Myocyte (in vitro differentiated cells): ENCODE measurements at regions not wholly inside any gene's neighbourhood (a gene's known extent, or its start where the extent isn't known, plus 50 kb on each side); places are given as distances from the start of the nearest gene placed in this dataset.

Experiments used
- DNase-seq: peaks from one replicate; pipeline ENCODE4 v3.0.0-alpha.2; 2012; ENCODE audit warnings: low read depth

- DNase-seq, result no peak
Observed at GRCh38 chr2:19748711-19749506, 152.9 kb downstream of the TTC32 start.

- no peak for DNase-seq
Observed at GRCh38 chr2:19748073-19748375, 153.8 kb downstream of the TTC32 start.

GRCh38 chr2:19747310-19748072 lies 154.3 kb downstream of the TTC32 start:
- peak; percentile 52 for DNase-seq

GRCh38 chr2:19746611-19747309 lies 155.0 kb downstream of the TTC32 start:
- peak; percentile 28 for DNase-seq

GRCh38 chr2:19746137-19746600 lies 155.6 kb downstream of the TTC32 start:
- DNase-seq, result peak; percentile 38

- no peak for DNase-seq
Observed at GRCh38 chr2:19745318-19746136, 156.3 kb downstream of the TTC32 start.

- no peak for DNase-seq
Observed at GRCh38 chr2:19744456-19745199, 157.2 kb downstream of the TTC32 start.

- DNase-seq, result no peak
Observed at GRCh38 chr2:19743641-19744040, 158.1 kb downstream of the TTC32 start.

GRCh38 chr2:19742872-19743271 lies 158.9 kb downstream of the TTC32 start:
- DNase-seq, result no peak

- DNase-seq, result no peak
Observed at GRCh38 chr2:19739256-19739655, 162.5 kb downstream of the TTC32 start.

GRCh38 chr2:19738707-19739106 lies 163.1 kb downstream of the TTC32 start:
- peak; percentile 46 for DNase-seq

- peak; percentile 39 for DNase-seq
Observed at GRCh38 chr2:19736191-19736831, 165.5 kb downstream of the TTC32 start.

- DNase-seq, result peak; percentile 80
Observed at GRCh38 chr2:19733951-19734425, 167.8 kb downstream of the TTC32 start.

GRCh38 chr2:19733390-19733789 lies 168.4 kb downstream of the TTC32 start:
- DNase-seq, result no peak

GRCh38 chr2:19732255-19732654 lies 169.5 kb downstream of the TTC32 start:
- DNase-seq, result no peak

GRCh38 chr2:19731515-19731914 lies 170.3 kb downstream of the TTC32 start:
- DNase-seq, result no peak

- no peak for DNase-seq
Observed at GRCh38 chr2:19731037-19731436, 170.7 kb downstream of the TTC32 start.

GRCh38 chr2:19728125-19728524 lies 173.7 kb downstream of the TTC32 start:
- no peak for DNase-seq

- DNase-seq, result no peak
Observed at GRCh38 chr2:19725392-19725791, 176.4 kb downstream of the TTC32 start.

GRCh38 chr2:19723021-19723420 lies 178.8 kb downstream of the TTC32 start:
- no peak for DNase-seq
